Left lung (tissue), 4 donors: ENCODE measurements at regions not wholly inside any gene's neighbourhood (a gene's known extent, or its start where the extent isn't known, plus 50 kb on each side); places are given as distances from the start of the nearest gene placed in this dataset.
"Not testable (repeated sequence)": the region's sequence is repeated elsewhere in the genome, so short reads cannot be mapped to it uniquely, and the experiment has no call there.

Source experiments
- ATAC-seq: fragments of 200-7000 bp; cut with Tn5 transposase; one replicate; pipeline ENCODE4 v1.9.1; 2020; ENCODE audit warnings: moderate library complexity
- DNase-seq, 4 donors: peaks; one replicate each; pipeline ENCODE4 v3.0.0-alpha.2; 2013 to 2020
- H3K27ac ChIP-seq, 2 donors: fragments of 200-600 bp; sonication (generic) in 1 of 2; one replicate each; pipeline versions ENCODE4 v1.5.0 to v1.8.0; 2020 to 2021
- H3K27me3 ChIP-seq, 2 donors: fragments of 200-600 bp; sonication (generic) in 1 of 2; one replicate each; pipeline versions ENCODE4 v1.5.0 to v1.8.0; 2020 to 2021
- H3K36me3 ChIP-seq, 2 donors: fragments of 200-600 bp; sonication (generic) in 1 of 2; one replicate each; pipeline versions ENCODE4 v1.5.0 to v1.8.0; 2020 to 2021
- H3K4me1 ChIP-seq, 2 donors: fragments of 200-600 bp; one replicate each; pipeline ENCODE4 v1.8.0; 2021
- H3K4me3 ChIP-seq, 2 donors: fragments of 200-600 bp; sonication (generic) in 1 of 2; one replicate each; pipeline versions ENCODE4 v1.5.0 to v1.8.0; 2020 to 2021; ENCODE audit warnings: mild to moderate bottlenecking in 1 of 2
- H3K9me3 ChIP-seq, 2 donors: fragments of 200-600 bp; sonication (generic) in 1 of 2; one replicate each; pipeline versions ENCODE4 v1.5.0 to v1.8.0; 2020 to 2021
- intact Hi-C, 2 donors: fragments of 100-400 bp; cut with DNase I; formaldehyde crosslinking; loops; one replicate each; pipeline versions ENCODE4 v1.11.2 to v1.14.2; 2022
- TF ChIP-seq, protein P1 (sequence below), 2 donors: fragments of 200-600 bp; sonication (generic) in 1 of 2; IDR thresholded peaks; one replicate each; pipeline versions ENCODE4 v1.5.0 to v1.8.0; 2021; ENCODE audit warnings: antibody characterized with exemption in 2 of 2
- donor health status: DM: no; HTN: yes; CAD: no.
- donor health status: DM: no; HTN: no; CAD: no.

DNA sequence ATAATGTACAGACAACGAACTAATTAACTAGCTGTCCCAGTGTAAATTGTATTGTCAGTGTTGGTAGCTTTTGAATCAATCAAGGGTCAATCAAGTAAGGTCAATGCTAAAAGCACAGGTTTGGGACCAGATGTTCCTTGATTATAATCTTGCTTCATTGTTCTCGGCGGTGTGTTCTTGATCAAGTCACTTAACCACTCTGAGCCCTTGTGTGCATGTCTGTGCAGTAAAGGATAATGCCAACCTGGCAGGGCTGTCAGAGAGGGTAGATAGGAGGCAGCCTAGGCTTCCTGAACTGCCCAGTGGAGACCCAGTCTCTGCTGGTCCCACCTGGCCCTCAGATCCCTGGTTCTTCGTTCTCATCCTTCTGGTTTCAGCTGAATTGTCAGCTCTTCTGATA lies 221.0 kb downstream of the EMX2 start:
- Histone ChIP-seq H3K4me1 (no peaks in the 10 kb centered on the region), H3K27me3 (peaks cover 0 to 36% of the 10 kb centered on the region in 2 donors), H3K4me3 (no peak overlapping the region), H3K36me3 (no peaks in the 10 kb centered on the region), H3K9me3 (no peaks in the 10 kb centered on the region), H3K27ac (no peak overlapping the region)
- TF ChIP-seq, protein P1, sequence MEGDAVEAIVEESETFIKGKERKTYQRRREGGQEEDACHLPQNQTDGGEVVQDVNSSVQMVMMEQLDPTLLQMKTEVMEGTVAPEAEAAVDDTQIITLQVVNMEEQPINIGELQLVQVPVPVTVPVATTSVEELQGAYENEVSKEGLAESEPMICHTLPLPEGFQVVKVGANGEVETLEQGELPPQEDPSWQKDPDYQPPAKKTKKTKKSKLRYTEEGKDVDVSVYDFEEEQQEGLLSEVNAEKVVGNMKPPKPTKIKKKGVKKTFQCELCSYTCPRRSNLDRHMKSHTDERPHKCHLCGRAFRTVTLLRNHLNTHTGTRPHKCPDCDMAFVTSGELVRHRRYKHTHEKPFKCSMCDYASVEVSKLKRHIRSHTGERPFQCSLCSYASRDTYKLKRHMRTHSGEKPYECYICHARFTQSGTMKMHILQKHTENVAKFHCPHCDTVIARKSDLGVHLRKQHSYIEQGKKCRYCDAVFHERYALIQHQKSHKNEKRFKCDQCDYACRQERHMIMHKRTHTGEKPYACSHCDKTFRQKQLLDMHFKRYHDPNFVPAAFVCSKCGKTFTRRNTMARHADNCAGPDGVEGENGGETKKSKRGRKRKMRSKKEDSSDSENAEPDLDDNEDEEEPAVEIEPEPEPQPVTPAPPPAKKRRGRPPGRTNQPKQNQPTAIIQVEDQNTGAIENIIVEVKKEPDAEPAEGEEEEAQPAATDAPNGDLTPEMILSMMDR (IDR thresholded peaks at IDR 0.05), result no peak
- intact Hi-C loops, result no loop called here
- ATAC-seq (no peak), DNase-seq (no peak)

DNA sequence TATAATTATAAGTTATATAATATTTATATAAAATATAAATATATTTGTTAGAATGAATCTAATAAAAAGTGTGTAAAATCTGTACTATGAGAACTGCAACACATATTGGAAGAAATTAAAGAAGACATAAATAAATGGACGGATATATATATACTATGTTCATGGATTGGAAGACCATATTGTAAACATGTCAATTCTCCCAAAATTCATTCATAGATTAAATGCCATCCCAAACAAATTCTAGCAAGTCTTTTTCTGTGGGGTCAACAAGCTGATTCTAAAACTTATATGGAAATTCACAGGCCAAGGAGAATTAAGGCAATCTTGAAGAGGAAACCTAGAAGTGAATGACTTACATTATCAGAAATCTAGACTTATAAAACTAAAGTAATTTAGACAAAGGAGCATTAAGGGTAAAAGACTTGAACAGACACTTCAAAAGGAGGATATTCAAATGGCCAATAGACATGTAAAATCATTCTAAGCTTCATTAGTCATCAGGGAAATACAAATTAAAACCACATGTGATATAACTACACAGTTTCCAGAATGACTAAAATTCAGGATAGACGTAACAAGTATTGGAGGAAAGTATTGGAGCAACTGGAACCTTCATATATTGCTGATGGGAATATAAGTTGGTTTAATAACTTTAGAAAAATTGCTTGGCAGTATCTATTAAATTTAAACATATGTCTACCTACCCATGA lies 225.9 kb downstream of the EMX2 start:
- H3K36me3 ChIP-seq, result no peaks in the 10 kb centered on the region
- H3K27ac ChIP-seq, result no peak overlapping the region
- peaks cover 0 to 9% of the 10 kb centered on the region in 2 donors for H3K27me3 ChIP-seq
- H3K4me3 ChIP-seq, result no peak overlapping the region
- ATAC-seq, result no peak
- H3K9me3 ChIP-seq, result no peaks in the 10 kb centered on the region
- intact Hi-C loops, result no loop called here
- no peak for DNase-seq
- TF ChIP-seq, protein P1 (IDR thresholded peaks at IDR 0.05), result no peak
- no peaks in the 10 kb centered on the region for H3K4me1 ChIP-seq

DNA sequence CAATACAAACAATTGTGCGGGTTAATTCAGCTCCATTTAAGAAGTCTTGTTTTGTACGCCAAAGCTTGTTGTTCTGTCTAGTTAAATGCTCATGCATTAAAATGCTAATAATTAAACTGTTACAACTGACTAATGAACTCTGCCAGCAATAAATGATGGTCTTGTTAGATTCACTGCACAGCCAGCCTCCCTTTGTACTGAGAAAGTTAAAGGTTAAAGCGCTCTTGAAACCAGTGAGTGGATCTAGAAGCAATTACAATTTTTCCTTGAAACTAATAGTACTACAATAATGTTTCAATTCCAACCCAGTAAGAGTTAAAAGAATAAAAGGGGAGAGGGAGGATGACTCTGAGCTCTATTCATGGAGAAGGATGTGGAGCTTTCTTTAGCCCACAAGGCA lies 233.0 kb downstream of the EMX2 start:
- ATAC-seq (no peak), DNase-seq (no peak)
- Histone ChIP-seq H3K27me3 (no peaks in the 10 kb centered on the region), H3K9me3 (no peaks in the 10 kb centered on the region), H3K36me3 (no peaks in the 10 kb centered on the region), H3K27ac (no peak overlapping the region), H3K4me3 (no peak overlapping the region), H3K4me1 (no peaks in the 10 kb centered on the region)
- intact Hi-C loops, result no loop called here
- TF ChIP-seq, protein P1 (IDR thresholded peaks at IDR 0.05), result no peak

DNA sequence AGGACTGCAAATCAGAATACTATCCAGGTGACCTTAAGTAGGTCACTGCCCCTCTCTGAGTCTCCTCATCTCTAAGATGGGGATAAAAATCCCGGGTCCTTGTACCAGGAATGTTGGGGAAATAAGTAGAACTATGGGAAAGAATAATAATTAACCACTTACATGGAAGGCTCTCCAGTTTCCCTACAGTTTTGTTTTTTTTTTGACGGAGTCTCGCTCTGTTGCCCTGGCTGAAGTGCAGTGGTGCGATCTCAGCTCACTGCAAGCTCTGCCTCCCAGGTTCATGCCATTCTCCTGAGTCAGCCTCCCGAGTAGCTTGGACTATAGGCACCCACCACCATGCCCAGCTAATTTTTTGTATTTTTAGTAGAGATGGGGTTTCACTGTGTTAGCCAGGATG lies 234.7 kb downstream of the EMX2 start:
- H3K27ac ChIP-seq, H3K27me3 ChIP-seq, intact Hi-C loops, DNase-seq, H3K4me1 ChIP-seq, H3K4me3 ChIP-seq, ATAC-seq, H3K9me3 ChIP-seq, H3K36me3 ChIP-seq: not testable (repeated sequence)

DNA sequence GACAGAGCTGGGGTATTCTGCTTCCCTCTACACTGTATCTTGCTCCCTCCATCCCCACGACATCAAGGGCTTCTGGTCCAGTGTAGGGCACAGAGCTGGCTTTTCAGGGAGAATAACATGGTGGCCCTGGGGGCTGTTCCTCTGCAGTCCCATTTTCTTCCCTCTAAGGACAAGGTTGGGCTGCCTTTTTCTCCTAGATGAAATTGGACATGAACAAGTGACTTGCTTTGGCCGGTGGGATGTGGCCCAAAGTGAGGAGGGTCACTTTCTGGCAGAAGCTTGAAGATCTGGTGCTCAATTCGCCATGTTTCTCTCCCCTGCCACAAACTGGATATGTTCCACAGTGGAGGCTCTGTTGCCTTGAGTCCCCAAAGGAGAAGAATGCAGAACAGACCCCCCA lies 235.7 kb downstream of the EMX2 start:
- Histone ChIP-seq H3K27me3 (no peaks in the 10 kb centered on the region), H3K4me3 (no peak overlapping the region), H3K27ac (no peak overlapping the region), H3K36me3 (no peaks in the 10 kb centered on the region), H3K9me3 (no peaks in the 10 kb centered on the region), H3K4me1 (no peaks in the 10 kb centered on the region)
- TF ChIP-seq, protein P1 (IDR thresholded peaks at IDR 0.05), result no peak
- DNase-seq (no peak), ATAC-seq (no peak)
- intact Hi-C loops, result no loop called here

DNA sequence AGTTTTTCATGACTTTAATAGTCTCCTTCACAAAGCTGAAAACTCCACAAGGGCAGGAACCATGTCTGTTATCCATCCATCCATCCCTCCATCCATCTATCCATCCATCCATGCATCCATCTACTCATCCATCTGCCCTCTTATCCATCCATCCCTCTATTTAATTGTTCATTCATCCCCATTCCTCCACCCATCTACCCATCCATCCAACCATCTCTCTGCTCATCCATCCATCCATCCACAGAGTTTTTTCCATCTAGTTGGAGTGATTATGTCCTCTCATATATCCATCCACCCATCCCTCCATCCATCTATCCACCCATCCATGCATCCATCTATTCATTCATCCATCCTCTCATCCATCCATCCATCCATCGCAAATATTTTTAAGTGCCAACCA lies 237.9 kb downstream of the EMX2 start:
- ATAC-seq (no peak), DNase-seq (no peak)
- Histone ChIP-seq H3K36me3 (no peaks in the 10 kb centered on the region), H3K4me3 (no peak overlapping the region), H3K9me3 (no peaks in the 10 kb centered on the region), H3K27me3 (no peaks in the 10 kb centered on the region), H3K27ac (no peak overlapping the region), H3K4me1 (no peaks in the 10 kb centered on the region)
- intact Hi-C loops, result no loop called here
- TF ChIP-seq, protein P1 (IDR thresholded peaks at IDR 0.05), result no peak
